HFF-Myc (cell line): ENCODE measurements at regions not wholly inside any gene's neighbourhood (a gene's known extent, or its start where the extent isn't known, plus 50 kb on each side); places are given as distances from the start of the nearest gene placed in this dataset.

Experiments
- DNase-seq: peaks from one replicate; pipeline ENCODE4 v3.0.0-alpha.2; 2011; ENCODE audit warnings: low read depth; ENCODE audit errors: extremely low read depth
- H3K4me3 ChIP-seq: replicated peaks from 2 replicates; pipeline ENCODE4 v1.5.1; 2011; ENCODE audit warnings: low read depth, mild to moderate bottlenecking, control low read depth, low read length
- CTCF ChIP-seq: IDR thresholded peaks from 2 replicates; pipeline ENCODE4 v1.5.1; 2012; ENCODE audit warnings: mild to moderate bottlenecking, low read depth, low read length, control low read depth; ENCODE audit errors: missing control alignments

DNA sequence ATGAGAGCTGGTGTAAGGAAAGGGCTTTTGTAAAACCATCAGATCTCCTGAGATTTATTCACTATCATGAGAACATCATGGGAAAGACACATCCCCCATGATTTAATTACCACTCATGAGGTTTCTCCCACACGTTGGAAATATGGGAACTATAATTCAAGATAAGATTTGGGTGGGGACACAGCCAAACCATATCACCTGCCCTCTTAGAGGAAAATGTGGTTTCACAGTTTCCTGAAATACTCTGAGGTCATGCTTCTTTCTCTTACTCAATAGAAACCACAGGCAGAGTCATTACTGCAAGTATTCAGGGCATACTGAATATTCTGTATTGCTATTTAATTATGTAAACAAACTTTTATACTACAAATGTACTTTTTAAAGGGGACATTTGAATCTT, 1453.3 kb downstream of the PCDH18 start:
- no peak for DNase-seq
- no peak for TF ChIP-seq CTCF
- H3K4me3 ChIP-seq = no peak overlapping the region

DNA sequence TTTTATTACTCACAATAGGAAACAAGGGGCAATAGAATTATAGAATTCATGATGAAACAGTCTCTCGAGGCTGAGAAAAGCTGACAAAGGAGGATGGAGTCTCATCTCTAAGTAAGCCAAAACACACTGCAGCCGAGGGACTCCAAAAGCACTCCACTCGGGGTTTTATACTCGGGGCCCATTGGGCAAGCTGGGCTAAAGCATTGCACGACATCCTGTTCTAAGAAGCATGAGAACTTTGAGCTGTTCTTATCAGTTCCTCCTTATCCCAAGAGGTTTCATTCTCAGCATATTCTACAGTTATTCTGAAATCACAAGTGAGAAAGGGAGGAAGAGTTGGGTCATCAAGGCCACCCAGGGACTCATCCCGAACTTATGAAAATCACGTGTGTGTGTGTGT, 1475.5 kb downstream of the PCDH18 start:
- TF ChIP-seq CTCF = no peak
- H3K4me3 ChIP-seq = no peak overlapping the region
- no peak for DNase-seq

- no peak overlapping the region for H3K4me3 ChIP-seq
- TF ChIP-seq CTCF = no peak
- DNase-seq = no peak
Observed at GRCh38 chr4:136055360-136055759, 1476.9 kb downstream of the PCDH18 start.

- TF ChIP-seq CTCF = no peak
- no peak overlapping the region for H3K4me3 ChIP-seq
- no peak for DNase-seq
Observed at GRCh38 chr4:136036744-136037143, 1495.5 kb downstream of the PCDH18 start.

- TF ChIP-seq CTCF = no peak
- H3K4me3 ChIP-seq = no peak overlapping the region
- DNase-seq = no peak
Observed at GRCh38 chr4:136032391-136032790, 1499.9 kb downstream of the PCDH18 start.

GRCh38 chr4:136025540-136025939, 1506.8 kb downstream of the PCDH18 start:
- H3K4me3 ChIP-seq = no peak overlapping the region
- no peak for TF ChIP-seq CTCF
- DNase-seq = no peak

- no peak for DNase-seq
- no peak overlapping the region for H3K4me3 ChIP-seq
- no peak for TF ChIP-seq CTCF
Observed at GRCh38 chr4:136017556-136017955, 1514.7 kb downstream of the PCDH18 start.
